ENCODE measurements at regions not wholly inside any gene's neighbourhood (a gene's known extent, or its start where the extent isn't known, plus 50 kb on each side); places are given as distances from the start of the nearest gene placed in this dataset.

DNA sequence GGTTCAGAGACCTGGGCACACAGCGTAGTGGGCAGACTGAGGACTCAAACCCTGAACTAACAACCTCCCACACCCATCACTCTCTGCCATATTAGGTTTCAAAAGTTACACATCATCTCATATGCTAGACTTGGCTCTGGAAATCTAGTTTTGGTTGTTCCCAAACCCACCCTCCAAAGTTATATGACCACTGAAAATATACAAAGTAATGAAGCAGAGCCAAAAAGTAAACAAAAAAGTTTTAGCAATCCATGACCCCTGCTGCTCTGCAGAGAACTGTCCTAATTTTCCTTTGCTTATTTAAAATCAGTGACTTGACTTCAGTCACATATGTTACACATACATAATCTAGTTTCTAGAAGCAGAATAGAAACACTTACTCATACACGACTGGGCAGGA lies 155.6 kb upstream of the TAS2R1 start:
- Histone ChIP-seq H2AFZ (no peak overlapping the region), H3F3A (ENCODE audit: insufficient read depth, low read depth) (no peaks in the 10 kb centered on the region), H3K27me3 (ENCODE audit: insufficient read depth, low read depth) (no peaks in the 10 kb centered on the region), H3K4me3 (no peak overlapping the region), H3K4me2 (no peak overlapping the region), H3K9me3 (ENCODE audit: insufficient read depth, low read depth) (no peaks in the 10 kb centered on the region), H3K79me2 (ENCODE audit: low read depth) (no peaks in the 10 kb centered on the region), H3K9me2 (ENCODE audit: insufficient read depth) (no peaks in the 10 kb centered on the region), H4K20me1 (ENCODE audit: insufficient read depth) (no peaks in the 10 kb centered on the region), H3K36me3 (ENCODE audit: low read depth) (no peaks in the 10 kb centered on the region), H3K27ac (no peak overlapping the region), H3K4me1 (replicated peaks; ENCODE audit: insufficient read depth) (no peaks in the 10 kb centered on the region)
- BruUV-seq (replicated peaks), result no TSS peak
- CTCF ChIA-PET, result no interaction called here
- TF ChIP-seq EZH2 (IDR thresholded peaks at IDR 0.05; ENCODE audit: low read depth), result no peak
- TF ChIP-seq, protein P1, sequence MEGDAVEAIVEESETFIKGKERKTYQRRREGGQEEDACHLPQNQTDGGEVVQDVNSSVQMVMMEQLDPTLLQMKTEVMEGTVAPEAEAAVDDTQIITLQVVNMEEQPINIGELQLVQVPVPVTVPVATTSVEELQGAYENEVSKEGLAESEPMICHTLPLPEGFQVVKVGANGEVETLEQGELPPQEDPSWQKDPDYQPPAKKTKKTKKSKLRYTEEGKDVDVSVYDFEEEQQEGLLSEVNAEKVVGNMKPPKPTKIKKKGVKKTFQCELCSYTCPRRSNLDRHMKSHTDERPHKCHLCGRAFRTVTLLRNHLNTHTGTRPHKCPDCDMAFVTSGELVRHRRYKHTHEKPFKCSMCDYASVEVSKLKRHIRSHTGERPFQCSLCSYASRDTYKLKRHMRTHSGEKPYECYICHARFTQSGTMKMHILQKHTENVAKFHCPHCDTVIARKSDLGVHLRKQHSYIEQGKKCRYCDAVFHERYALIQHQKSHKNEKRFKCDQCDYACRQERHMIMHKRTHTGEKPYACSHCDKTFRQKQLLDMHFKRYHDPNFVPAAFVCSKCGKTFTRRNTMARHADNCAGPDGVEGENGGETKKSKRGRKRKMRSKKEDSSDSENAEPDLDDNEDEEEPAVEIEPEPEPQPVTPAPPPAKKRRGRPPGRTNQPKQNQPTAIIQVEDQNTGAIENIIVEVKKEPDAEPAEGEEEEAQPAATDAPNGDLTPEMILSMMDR (conservative IDR thresholded peaks at IDR 0.05), result no peak
- DNase-seq, result no peak
- POLR2A ChIA-PET (ENCODE audit: unreplicated experiment), result no interaction called here
- intact Hi-C loops (cut with micrococcal nuclease; ENCODE audit: unreplicated experiment), result no loop called here

DNA sequence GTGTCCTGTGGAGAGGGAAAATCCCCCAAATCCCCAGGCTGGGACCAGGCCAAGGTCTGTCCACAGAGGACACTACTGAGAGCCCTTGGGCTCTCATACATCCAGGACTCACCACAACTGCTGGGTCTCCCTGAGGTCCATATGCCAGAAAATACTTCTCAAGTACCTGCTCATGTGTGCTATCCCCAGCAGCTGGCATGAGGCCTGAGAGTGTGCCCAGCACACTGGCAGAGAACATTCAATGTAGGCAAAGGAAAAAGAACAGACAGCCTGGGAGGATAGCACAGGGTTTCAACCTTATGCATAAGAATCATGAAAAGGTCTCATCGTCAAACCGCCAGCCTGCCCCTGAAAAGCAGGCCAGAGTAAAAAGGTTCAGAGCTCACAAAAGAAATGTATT lies 154.1 kb upstream of the TAS2R1 start:
- no TSS peak for BruUV-seq (replicated peaks)
- Histone ChIP-seq H3F3A (ENCODE audit: insufficient read depth, low read depth) (no peaks in the 10 kb centered on the region), H3K27me3 (ENCODE audit: insufficient read depth, low read depth) (no peaks in the 10 kb centered on the region), H4K20me1 (ENCODE audit: insufficient read depth) (no peaks in the 10 kb centered on the region), H3K4me3 (no peak overlapping the region), H3K9me2 (ENCODE audit: insufficient read depth) (no peaks in the 10 kb centered on the region), H3K27ac (no peak overlapping the region), H3K36me3 (ENCODE audit: low read depth) (no peaks in the 10 kb centered on the region), H3K4me2 (no peak overlapping the region), H3K79me2 (ENCODE audit: low read depth) (no peaks in the 10 kb centered on the region), H3K4me1 (replicated peaks; ENCODE audit: insufficient read depth) (no peaks in the 10 kb centered on the region), H2AFZ (no peak overlapping the region), H3K9me3 (ENCODE audit: insufficient read depth, low read depth) (no peaks in the 10 kb centered on the region)
- POLR2A ChIA-PET (ENCODE audit: unreplicated experiment), result no interaction called here
- DNase-seq, result no peak
- intact Hi-C loops (cut with micrococcal nuclease; ENCODE audit: unreplicated experiment), result no loop called here
- TF ChIP-seq, protein P1 (conservative IDR thresholded peaks at IDR 0.05), result no peak
- TF ChIP-seq EZH2 (IDR thresholded peaks at IDR 0.05; ENCODE audit: low read depth), result no peak
- CTCF ChIA-PET, result no interaction called here

GRCh38 chr5:9782826-9783560 lies 152.8 kb upstream of the TAS2R1 start:
- no peak overlapping the region for H2AFZ ChIP-seq
- H4K20me1 ChIP-seq (ENCODE audit: insufficient read depth), result no peaks in the 10 kb centered on the region
- H3K4me1 ChIP-seq (replicated peaks; ENCODE audit: insufficient read depth), result no peaks in the 10 kb centered on the region
- no peaks in the 10 kb centered on the region for H3K36me3 ChIP-seq (ENCODE audit: low read depth)
- no peak overlapping the region for H3K4me3 ChIP-seq
- H3K9me3 ChIP-seq (ENCODE audit: insufficient read depth, low read depth), result no peaks in the 10 kb centered on the region
- no peak for DNase-seq
- no peaks in the 10 kb centered on the region for H3K27me3 ChIP-seq (ENCODE audit: insufficient read depth, low read depth)
- ChIA-PET CTCF (no interaction called here), POLR2A (ENCODE audit: unreplicated experiment) (no interaction called here)
- intact Hi-C loops (cut with micrococcal nuclease; ENCODE audit: unreplicated experiment), result no loop called here
- H3K79me2 ChIP-seq (ENCODE audit: low read depth), result no peaks in the 10 kb centered on the region
- no peaks in the 10 kb centered on the region for H3K9me2 ChIP-seq (ENCODE audit: insufficient read depth)
- TF ChIP-seq, protein P1 (conservative IDR thresholded peaks at IDR 0.05), result no peak
- TF ChIP-seq EZH2 (IDR thresholded peaks at IDR 0.05; ENCODE audit: low read depth), result no peak
- H3F3A ChIP-seq (ENCODE audit: insufficient read depth, low read depth), result no peaks in the 10 kb centered on the region
- BruUV-seq (replicated peaks), result no TSS peak
- no peak overlapping the region for H3K4me2 ChIP-seq
- no peak overlapping the region for H3K27ac ChIP-seq
